Upper lobe of left lung (tissue), 4 donors: ENCODE measurements at regions not wholly inside any gene's neighbourhood (a gene's known extent, or its start where the extent isn't known, plus 50 kb on each side); places are given as distances from the start of the nearest gene placed in this dataset.

ENCODE experiments used
- EP300 ChIP-seq, 4 donors: sonication (generic); formaldehyde crosslinking; IDR thresholded peaks; one replicate each; pipeline ENCODE4 v1.5.1; 2017; ENCODE audit warnings: antibody characterized with exemption in 4 of 4, control low read depth in 2 of 4
- POLR2A ChIP-seq, 4 donors: fragments of 450-650 bp; IDR thresholded peaks; one replicate each; pipeline ENCODE4 v1.5.1; 2016 to 2017; ENCODE audit warnings: antibody characterized with exemption in 4 of 4, mild to moderate bottlenecking in 2 of 4
- POLR2AphosphoS5 ChIP-seq, 2 donors: sonication (generic); formaldehyde crosslinking; IDR thresholded peaks; one replicate each; pipeline ENCODE4 v1.5.1; 2017; ENCODE audit warnings: antibody characterized with exemption in 2 of 2
- TF ChIP-seq, protein P1 (sequence below), 6 experiments: fragments of 450-650 bp in 4 of 6; fragments of 200-600 bp in 2 of 6; sonication (generic) in 2 of 6; IDR thresholded peaks; one replicate each; pipeline ENCODE4 v1.5.1; 2016 to 2019; ENCODE audit warnings: antibody characterized with exemption in 6 of 6

DNA sequence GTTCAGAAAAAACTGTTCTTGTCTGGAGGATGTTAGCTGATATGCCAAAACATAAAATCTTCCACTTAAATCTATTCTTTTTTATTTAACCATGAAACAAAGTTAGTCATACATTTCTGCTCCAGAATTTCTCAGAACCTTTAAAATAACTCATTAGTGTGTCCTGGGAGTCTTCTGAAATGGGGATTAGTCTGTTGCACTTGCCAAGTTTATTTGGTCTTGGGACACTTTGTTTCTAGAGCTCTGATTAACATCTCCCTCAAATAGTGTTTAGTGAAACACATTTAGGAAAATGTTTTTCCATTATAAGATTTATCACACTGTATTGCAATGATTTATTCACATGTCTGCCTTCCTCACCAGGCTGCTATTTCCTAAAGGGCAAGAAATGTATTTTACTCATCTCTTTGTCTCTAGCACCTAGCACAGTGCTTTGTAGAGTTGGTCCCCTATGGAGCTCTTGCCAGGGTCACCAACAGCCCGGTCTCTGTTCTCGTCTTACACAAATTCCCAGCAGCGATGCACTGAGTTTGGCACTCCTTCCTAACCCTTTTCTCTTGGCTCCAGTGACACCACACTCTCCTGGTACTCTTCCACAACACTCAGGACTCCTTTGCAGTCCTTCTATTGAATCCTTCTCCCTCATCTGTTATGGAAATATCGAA, 189.2 kb downstream of the CSNK2A3 start:
- TF ChIP-seq POLR2A (IDR thresholded peaks at IDR 0.05), result no peak
- TF ChIP-seq, protein P1, sequence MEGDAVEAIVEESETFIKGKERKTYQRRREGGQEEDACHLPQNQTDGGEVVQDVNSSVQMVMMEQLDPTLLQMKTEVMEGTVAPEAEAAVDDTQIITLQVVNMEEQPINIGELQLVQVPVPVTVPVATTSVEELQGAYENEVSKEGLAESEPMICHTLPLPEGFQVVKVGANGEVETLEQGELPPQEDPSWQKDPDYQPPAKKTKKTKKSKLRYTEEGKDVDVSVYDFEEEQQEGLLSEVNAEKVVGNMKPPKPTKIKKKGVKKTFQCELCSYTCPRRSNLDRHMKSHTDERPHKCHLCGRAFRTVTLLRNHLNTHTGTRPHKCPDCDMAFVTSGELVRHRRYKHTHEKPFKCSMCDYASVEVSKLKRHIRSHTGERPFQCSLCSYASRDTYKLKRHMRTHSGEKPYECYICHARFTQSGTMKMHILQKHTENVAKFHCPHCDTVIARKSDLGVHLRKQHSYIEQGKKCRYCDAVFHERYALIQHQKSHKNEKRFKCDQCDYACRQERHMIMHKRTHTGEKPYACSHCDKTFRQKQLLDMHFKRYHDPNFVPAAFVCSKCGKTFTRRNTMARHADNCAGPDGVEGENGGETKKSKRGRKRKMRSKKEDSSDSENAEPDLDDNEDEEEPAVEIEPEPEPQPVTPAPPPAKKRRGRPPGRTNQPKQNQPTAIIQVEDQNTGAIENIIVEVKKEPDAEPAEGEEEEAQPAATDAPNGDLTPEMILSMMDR (IDR thresholded peaks at IDR 0.05), result no peak
- no peak for TF ChIP-seq POLR2AphosphoS5 (IDR thresholded peaks at IDR 0.05)
- no peak for TF ChIP-seq EP300 (IDR thresholded peaks at IDR 0.05)
